Thyroid gland (tissue), 4 donors: ENCODE measurements at regions not wholly inside any gene's neighbourhood (a gene's known extent, or its start where the extent isn't known, plus 50 kb on each side); places are given as distances from the start of the nearest gene placed in this dataset.

Experiments used
- POLR2A ChIP-seq, 2 donors: fragments of 450-650 bp; IDR thresholded peaks; one replicate each; pipeline ENCODE4 v1.6.1; 2017; ENCODE audit warnings: antibody characterized with exemption in 2 of 2, mild to moderate bottlenecking in 2 of 2, moderate library complexity in 1 of 2
- TF ChIP-seq, protein P1 (sequence below), 6 experiments: fragments of 200-600 bp in 3 of 6; fragments of 450-650 bp in 3 of 6; sonication (generic) in 3 of 6; IDR thresholded peaks; one replicate each; pipeline ENCODE4 v1.5.1; 2016 to 2019; ENCODE audit warnings: antibody characterized with exemption in 6 of 6, mild to moderate bottlenecking in 2 of 6, inconsistent platforms in 1 of 6, moderate library complexity in 1 of 6

DNA sequence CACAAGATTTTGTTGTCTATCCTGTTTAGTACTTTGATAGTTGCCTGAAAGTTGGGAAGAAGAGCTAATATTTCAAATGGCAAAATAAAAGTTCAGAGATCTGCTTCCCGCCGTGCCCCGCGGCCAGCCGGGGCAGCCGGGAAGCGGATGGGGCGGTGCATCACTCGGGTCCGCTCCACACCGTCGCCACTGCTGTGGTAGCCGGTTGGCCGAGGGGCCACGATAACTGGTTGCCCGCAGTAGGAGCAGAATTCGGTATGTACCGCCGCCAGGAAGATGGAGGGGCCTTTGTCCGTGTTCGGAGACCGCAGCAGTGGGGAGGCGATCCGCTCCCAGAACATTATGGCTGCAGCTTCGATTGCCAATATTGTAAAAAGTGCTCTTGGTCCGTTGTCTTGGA is 427.2 kb upstream of the PDE3A start:
- TF ChIP-seq, protein P1, sequence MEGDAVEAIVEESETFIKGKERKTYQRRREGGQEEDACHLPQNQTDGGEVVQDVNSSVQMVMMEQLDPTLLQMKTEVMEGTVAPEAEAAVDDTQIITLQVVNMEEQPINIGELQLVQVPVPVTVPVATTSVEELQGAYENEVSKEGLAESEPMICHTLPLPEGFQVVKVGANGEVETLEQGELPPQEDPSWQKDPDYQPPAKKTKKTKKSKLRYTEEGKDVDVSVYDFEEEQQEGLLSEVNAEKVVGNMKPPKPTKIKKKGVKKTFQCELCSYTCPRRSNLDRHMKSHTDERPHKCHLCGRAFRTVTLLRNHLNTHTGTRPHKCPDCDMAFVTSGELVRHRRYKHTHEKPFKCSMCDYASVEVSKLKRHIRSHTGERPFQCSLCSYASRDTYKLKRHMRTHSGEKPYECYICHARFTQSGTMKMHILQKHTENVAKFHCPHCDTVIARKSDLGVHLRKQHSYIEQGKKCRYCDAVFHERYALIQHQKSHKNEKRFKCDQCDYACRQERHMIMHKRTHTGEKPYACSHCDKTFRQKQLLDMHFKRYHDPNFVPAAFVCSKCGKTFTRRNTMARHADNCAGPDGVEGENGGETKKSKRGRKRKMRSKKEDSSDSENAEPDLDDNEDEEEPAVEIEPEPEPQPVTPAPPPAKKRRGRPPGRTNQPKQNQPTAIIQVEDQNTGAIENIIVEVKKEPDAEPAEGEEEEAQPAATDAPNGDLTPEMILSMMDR (IDR thresholded peaks at IDR 0.05), result no peak
- no peak for TF ChIP-seq POLR2A (IDR thresholded peaks at IDR 0.05)
